Osteocyte (in vitro differentiated cells): ENCODE measurements at regions not wholly inside any gene's neighbourhood (a gene's known extent, or its start where the extent isn't known, plus 50 kb on each side); places are given as distances from the start of the nearest gene placed in this dataset.

Experiments used
- DNase-seq: peaks from one replicate; pipeline ENCODE4 v3.0.0; 2021; ENCODE audit warnings: mixed read lengths; ENCODE audit not compliant: unreplicated experiment; ENCODE audit errors: extremely low spot score
- H3K27ac Mint-ChIP-seq: one replicate; pipeline ENCODE4 v1.8.0; 2021; ENCODE audit warnings: mild to moderate bottlenecking, mixed read lengths; ENCODE audit not compliant: unreplicated experiment
- H3K27me3 Mint-ChIP-seq: one replicate; pipeline ENCODE4 v1.8.0; 2021; ENCODE audit warnings: mixed read lengths; ENCODE audit not compliant: unreplicated experiment
- H3K36me3 Mint-ChIP-seq: one replicate; pipeline ENCODE4 v1.8.0; 2021; ENCODE audit warnings: mixed read lengths; ENCODE audit not compliant: unreplicated experiment
- H3K4me1 Mint-ChIP-seq: one replicate; pipeline ENCODE4 v1.8.0; 2021; ENCODE audit warnings: mixed read lengths; ENCODE audit not compliant: unreplicated experiment
- H3K4me3 Mint-ChIP-seq: one replicate; pipeline ENCODE4 v1.8.0; 2021; ENCODE audit warnings: mild to moderate bottlenecking, moderate library complexity, mixed read lengths; ENCODE audit not compliant: unreplicated experiment
- H3K9me3 Mint-ChIP-seq: one replicate; pipeline ENCODE4 v1.8.0; 2021; ENCODE audit warnings: mixed read lengths; ENCODE audit not compliant: unreplicated experiment
- TF ChIP-seq, protein P1 (sequence below): fragments of 200-600 bp; sonication (generic); IDR thresholded peaks from 2 replicates; pipeline ENCODE4 v1.5.0; 2021; ENCODE audit warnings: antibody characterized with exemption, mild to moderate bottlenecking, moderate library complexity

DNA sequence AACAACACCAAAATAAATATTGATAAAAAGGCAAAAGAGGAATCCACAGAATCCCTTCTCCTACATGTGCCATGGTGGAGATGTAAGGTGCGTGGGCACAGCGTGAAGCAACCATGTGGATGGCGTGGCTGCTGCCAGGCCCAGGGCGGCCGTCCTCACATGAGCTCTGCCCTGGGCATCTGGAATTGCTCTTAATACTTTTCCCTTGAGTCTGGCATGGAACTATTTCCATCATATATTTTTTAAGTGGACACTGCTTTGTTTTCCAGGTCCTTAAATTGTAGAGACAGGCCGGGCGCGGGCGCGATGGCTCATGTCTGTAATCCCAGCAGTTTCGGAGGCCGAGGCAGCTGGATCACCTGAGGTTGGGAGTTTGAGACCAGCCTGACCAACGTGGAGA, 349.3 kb downstream of the IRX1 start:
- no peak overlapping the region for H3K27ac Mint-ChIP-seq
- TF ChIP-seq, protein P1, sequence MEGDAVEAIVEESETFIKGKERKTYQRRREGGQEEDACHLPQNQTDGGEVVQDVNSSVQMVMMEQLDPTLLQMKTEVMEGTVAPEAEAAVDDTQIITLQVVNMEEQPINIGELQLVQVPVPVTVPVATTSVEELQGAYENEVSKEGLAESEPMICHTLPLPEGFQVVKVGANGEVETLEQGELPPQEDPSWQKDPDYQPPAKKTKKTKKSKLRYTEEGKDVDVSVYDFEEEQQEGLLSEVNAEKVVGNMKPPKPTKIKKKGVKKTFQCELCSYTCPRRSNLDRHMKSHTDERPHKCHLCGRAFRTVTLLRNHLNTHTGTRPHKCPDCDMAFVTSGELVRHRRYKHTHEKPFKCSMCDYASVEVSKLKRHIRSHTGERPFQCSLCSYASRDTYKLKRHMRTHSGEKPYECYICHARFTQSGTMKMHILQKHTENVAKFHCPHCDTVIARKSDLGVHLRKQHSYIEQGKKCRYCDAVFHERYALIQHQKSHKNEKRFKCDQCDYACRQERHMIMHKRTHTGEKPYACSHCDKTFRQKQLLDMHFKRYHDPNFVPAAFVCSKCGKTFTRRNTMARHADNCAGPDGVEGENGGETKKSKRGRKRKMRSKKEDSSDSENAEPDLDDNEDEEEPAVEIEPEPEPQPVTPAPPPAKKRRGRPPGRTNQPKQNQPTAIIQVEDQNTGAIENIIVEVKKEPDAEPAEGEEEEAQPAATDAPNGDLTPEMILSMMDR, result no peak
- no peaks in the 10 kb centered on the region for H3K27me3 Mint-ChIP-seq
- peaks cover 36% of the 10 kb centered on the region for H3K9me3 Mint-ChIP-seq
- no peaks in the 10 kb centered on the region for H3K36me3 Mint-ChIP-seq
- no peaks in the 10 kb centered on the region for H3K4me1 Mint-ChIP-seq
- no peak for DNase-seq
- no peak overlapping the region for H3K4me3 Mint-ChIP-seq

DNA sequence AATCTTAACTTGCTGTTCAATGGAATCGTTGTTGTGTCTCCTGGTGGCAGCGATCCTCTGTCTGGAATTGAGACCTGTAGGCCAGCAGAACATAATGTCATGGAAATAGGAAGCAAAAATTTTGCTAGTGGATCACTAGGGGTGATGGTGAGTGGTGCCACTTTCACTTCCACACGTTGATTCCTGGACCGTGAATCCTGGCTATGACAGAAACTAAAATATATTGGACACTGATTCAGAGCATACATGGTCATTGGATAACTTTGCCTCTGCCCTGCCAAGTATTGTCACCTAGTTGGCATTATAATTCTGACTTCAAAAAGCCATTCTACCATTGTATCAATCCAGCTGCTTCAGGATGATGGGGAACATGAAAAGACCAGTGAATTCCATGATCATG, 353.2 kb downstream of the IRX1 start:
- Mint-ChIP-seq H3K36me3 (no peaks in the 10 kb centered on the region), H3K4me3 (no peak overlapping the region), H3K27me3 (no peaks in the 10 kb centered on the region), H3K9me3 (peaks cover 33% of the 10 kb centered on the region), H3K4me1 (no peaks in the 10 kb centered on the region), H3K27ac (no peak overlapping the region)
- TF ChIP-seq, protein P1, result no peak
- DNase-seq, result no peak

DNA sequence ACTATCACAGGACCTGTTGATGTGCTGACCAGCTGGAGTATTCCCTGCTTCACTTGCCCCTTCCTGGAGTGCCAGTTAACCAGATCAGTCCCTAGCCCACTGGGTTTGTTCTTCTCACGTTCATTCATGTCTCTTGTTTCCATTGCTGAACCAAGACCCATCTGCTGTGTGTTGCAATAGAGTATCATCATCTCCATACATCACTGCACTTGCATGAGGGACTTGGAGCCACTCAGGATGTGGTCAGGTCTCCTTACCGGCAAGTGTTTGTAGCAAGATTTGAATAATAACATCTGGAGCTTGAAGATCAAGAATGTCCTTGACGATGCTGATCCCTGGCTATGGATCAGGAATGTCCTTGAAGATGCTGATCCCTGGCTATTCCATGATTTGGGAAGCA, 358.6 kb downstream of the IRX1 start:
- Mint-ChIP-seq H3K4me3 (no peak overlapping the region), H3K9me3 (peaks cover 37% of the 10 kb centered on the region), H3K27me3 (no peaks in the 10 kb centered on the region), H3K27ac (no peak overlapping the region), H3K36me3 (no peaks in the 10 kb centered on the region), H3K4me1 (no peaks in the 10 kb centered on the region)
- DNase-seq, result no peak
- TF ChIP-seq, protein P1, result no peak

DNA sequence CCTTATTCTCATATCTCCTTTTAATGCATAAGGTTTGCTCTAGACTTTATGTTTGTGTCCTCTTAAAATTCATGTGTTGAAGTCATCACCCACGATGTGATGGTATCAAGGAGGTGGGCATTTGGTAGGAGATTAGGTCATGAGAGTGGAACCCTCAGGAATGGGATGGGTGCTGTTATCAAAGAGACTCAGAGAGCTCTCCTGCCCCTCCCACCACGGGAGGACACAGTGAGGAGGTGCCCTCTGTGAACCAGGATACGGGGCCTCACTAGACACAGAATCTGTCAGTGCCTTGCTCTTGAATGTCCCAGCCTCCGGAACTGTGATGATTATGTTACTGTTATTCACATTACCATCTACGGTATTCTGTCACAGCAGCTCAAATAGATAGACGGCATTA, 359.0 kb downstream of the IRX1 start:
- H3K27me3 Mint-ChIP-seq, result no peaks in the 10 kb centered on the region
- no peaks in the 10 kb centered on the region for H3K36me3 Mint-ChIP-seq
- TF ChIP-seq, protein P1, result no peak
- H3K4me3 Mint-ChIP-seq, result no peak overlapping the region
- no peaks in the 10 kb centered on the region for H3K4me1 Mint-ChIP-seq
- peaks cover 37% of the 10 kb centered on the region for H3K9me3 Mint-ChIP-seq
- no peak overlapping the region for H3K27ac Mint-ChIP-seq
- DNase-seq, result no peak

DNA sequence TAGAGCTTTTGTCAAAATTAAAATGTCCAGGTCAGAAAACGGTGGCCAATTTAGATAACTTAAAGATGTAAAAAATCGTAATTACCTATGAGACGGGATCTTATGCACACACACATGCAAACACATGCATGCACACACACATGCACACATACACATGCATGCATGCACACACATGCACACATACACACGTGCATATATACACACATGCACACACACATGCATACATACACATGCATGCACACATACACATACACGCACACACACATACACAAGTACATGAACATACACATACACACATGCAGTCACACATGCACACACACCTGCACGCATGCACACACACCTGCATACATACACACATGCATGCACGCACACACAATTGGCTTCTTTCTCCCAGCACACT, 362.0 kb downstream of the IRX1 start:
- H3K9me3 Mint-ChIP-seq, result peaks cover 47% of the 10 kb centered on the region
- no peaks in the 10 kb centered on the region for H3K36me3 Mint-ChIP-seq
- TF ChIP-seq, protein P1, result no peak
- no peaks in the 10 kb centered on the region for H3K4me1 Mint-ChIP-seq
- no peaks in the 10 kb centered on the region for H3K27me3 Mint-ChIP-seq
- DNase-seq, result no peak
- H3K27ac Mint-ChIP-seq, result no peak overlapping the region
- no peak overlapping the region for H3K4me3 Mint-ChIP-seq
